ENCODE measurements at regions not wholly inside any gene's neighbourhood (a gene's known extent, or its start where the extent isn't known, plus 50 kb on each side); places are given as distances from the start of the nearest gene placed in this dataset.
A peak's percentile ranks its signal among the peaks of the same experiment; 100 is the strongest.

DNA sequence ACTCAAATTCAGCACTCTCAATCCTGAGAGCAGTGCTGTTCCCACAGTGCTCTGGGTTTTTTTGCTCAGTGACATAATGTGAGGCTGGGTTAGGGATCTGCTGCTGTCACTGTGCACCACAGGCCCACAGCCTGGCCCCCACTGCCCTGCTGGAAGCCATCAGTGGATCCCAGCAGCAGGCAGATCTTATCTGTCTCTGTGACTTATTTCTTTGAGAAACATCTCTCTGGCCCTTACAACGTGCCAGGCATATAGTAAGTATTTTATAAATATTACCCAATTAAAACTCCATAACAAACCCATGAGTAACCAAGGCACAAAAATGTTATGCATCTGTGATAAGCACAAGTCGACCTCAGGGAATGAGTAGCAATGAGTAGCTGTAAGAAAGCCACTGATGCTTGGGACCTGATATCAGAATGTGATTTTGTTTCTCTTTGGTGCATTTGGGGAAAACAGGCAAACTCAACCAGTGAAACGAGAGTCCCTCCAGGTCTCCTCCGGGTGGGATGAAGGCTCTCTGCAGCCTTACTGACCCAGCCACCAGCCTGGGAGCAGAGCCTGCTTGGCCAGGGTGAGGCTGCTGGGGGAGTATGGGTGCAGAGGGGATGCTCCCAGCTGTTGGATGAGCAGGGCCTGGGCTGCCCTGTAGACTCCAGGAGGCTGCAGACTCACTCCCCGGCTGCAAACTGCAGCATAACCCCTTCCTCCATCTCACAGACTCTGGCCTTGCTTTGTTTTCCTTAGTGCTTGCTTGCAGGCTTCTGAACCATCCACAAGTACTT, 172.7 kb upstream of the LNX1 start:
- Histone ChIP-seq H3K4me1 (peaks cover 0 to 8% (median 0%) of the 10 kb centered on the region in 9 donors), H3K36me3 (no peaks in the 10 kb centered on the region), H3K4me3 (no peak overlapping the region), H3K27me3 (no peaks in the 10 kb centered on the region), H3K9me3 (peaks cover 0 to 22% (median 0%) of the 10 kb centered on the region in 11 donors), H3K27ac (peak overlapping the region in 1 of 10 donors; percentile 12)
- peak in 3 of 8 donors; percentile 29 to 53 (median 33) for ATAC-seq
- no peak for DNase-seq
- TF ChIP-seq, protein P1, sequence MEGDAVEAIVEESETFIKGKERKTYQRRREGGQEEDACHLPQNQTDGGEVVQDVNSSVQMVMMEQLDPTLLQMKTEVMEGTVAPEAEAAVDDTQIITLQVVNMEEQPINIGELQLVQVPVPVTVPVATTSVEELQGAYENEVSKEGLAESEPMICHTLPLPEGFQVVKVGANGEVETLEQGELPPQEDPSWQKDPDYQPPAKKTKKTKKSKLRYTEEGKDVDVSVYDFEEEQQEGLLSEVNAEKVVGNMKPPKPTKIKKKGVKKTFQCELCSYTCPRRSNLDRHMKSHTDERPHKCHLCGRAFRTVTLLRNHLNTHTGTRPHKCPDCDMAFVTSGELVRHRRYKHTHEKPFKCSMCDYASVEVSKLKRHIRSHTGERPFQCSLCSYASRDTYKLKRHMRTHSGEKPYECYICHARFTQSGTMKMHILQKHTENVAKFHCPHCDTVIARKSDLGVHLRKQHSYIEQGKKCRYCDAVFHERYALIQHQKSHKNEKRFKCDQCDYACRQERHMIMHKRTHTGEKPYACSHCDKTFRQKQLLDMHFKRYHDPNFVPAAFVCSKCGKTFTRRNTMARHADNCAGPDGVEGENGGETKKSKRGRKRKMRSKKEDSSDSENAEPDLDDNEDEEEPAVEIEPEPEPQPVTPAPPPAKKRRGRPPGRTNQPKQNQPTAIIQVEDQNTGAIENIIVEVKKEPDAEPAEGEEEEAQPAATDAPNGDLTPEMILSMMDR (IDR thresholded peaks at IDR 0.05): no peak
- 44 to 55% methylated on average over 5 of the region's 5 CpGs for WGBS, 2 donors
- intact Hi-C loops (cut with DNase I): no loop called here

DNA sequence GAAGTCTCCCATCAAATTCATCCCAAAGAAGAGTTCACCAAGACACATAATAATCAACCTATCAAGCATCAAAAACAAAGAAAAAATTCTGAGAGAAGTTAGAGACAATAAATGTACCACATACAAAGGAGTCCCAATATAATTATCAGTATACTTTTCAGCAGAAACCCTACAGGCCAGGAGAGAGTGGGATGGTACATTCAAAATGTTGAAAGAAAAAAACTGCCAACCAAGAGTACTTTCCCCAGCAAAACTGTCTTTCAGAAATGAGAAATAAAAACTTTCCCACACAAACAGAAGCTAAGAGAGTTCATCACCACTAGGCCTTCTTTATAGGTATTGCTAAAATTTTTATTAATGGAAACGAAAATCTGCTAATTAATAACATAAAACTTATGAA, 164.4 kb upstream of the LNX1 start:
- Histone ChIP-seq H3K4me3 (no peak overlapping the region), H3K27ac (no peak overlapping the region), H3K4me1 (no peaks in the 10 kb centered on the region), H3K36me3 (no peaks in the 10 kb centered on the region), H3K27me3 (peaks cover 0 to 13% (median 0%) of the 10 kb centered on the region in 7 donors), H3K9me3 (peaks cover 0 to 33% (median 11%) of the 10 kb centered on the region in 11 donors)
- WGBS, 2 donors: 53 to 78% methylated on average over 1 of the region's 1 CpG
- DNase-seq (no peak), ATAC-seq (no peak)
- intact Hi-C loops (cut with DNase I): no loop called here
- TF ChIP-seq, protein P1 (IDR thresholded peaks at IDR 0.05): no peak

DNA sequence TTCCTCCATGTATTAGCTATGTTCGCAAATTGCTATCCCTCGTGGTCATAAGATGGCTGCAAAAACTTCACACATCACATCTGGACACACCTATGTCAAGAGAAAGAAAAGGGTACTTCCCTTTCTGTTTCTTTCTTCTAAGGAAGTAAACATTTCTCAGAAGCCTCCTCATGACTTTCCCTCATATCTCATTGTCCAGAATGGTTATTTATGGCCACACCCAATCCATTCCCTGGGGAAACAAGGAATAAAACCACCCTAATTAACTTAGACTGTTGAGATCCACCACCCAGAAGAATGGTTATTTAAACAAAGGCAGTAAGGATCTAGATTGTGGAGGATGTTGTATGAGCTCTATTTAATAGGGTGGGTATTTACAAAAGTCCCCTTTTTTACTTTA, 160.8 kb upstream of the LNX1 start:
- Histone ChIP-seq H3K36me3 (no peaks in the 10 kb centered on the region), H3K9me3 (peaks cover 0 to 25% (median 11%) of the 10 kb centered on the region in 11 donors), H3K4me3 (no peak overlapping the region), H3K4me1 (no peaks in the 10 kb centered on the region), H3K27me3 (peaks cover 0 to 23% (median 3%) of the 10 kb centered on the region in 7 donors), H3K27ac (no peak overlapping the region)
- DNase-seq (no peak), ATAC-seq (no peak)
- 31 to 84% methylated on average over 2 of the region's 2 CpGs for WGBS, 2 donors
- TF ChIP-seq, protein P1 (IDR thresholded peaks at IDR 0.05): no peak
- intact Hi-C loops (cut with DNase I): no loop called here

DNA sequence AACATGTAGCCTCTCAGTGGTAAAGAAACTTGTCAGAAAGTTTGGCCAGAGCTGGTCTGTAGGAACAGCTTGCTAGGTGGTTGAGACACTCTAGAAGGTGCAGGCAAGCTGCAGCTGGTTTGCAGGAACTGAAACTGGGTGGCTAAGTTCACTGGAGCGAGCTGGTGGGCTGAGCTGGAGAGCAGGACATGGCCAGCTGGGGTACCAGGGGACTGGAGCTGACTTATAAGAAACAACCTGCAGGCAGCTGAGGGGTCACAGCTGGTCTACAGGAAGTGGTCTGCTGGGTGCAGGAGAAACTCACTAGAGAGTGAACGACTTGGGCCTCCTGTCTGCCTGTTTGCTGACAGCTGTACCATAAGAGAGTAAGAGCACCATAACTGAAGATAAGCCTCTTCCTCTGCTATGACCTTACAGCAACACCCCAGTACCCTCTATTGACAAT, 157.1 kb upstream of the LNX1 start:
- Histone ChIP-seq H3K4me1 (no peaks in the 10 kb centered on the region), H3K27ac (no peak overlapping the region), H3K27me3 (peaks cover 0 to 23% (median 6%) of the 10 kb centered on the region in 7 donors), H3K36me3 (no peaks in the 10 kb centered on the region), H3K4me3 (no peak overlapping the region), H3K9me3 (no peaks in the 10 kb centered on the region)
- WGBS, 2 donors: 66 to 70% methylated on average over 2 of the region's 2 CpGs
- intact Hi-C loops (cut with DNase I): no loop called here
- ATAC-seq (no peak), DNase-seq (no peak)
- TF ChIP-seq, protein P1 (IDR thresholded peaks at IDR 0.05): no peak
